Activated CD4-positive, alpha-beta T cell treated with anti-CD3 and anti-CD28 coated beads, Interleukin-2, Interleukin-6, amounts not matched to agents 100 ng/mL and 50 ng/mL, durations not matched to agents 16 hours and 8 hours (primary cell): ENCODE measurements at regions not wholly inside any gene's neighbourhood (a gene's known extent, or its start where the extent isn't known, plus 50 kb on each side); places are given as distances from the start of the nearest gene placed in this dataset.

Experiments used
- DNase-seq: peaks from one replicate; pipeline ENCODE4 v3.0.0-alpha.2; 2020

DNA sequence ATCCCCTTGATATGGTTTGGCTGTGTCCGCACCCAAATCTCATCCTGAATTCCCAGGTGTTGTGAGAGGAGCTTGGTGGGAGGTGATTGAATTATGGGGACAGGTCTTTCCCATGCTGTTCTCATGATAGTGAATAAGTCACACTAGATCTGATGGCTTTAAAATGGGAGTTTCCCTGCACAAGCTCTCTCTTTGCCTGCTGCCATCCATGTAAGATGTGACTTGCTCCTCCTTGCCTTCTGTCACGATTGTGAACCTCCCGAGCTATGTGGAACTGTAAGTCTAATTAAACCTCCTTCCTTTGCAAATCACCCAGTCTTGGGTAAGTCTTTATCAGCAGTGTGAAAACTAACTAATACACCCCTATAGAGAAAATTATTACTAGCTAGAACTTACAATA lies 959.5 kb upstream of the ADGRL2 start:
- DNase-seq: no peak

DNA sequence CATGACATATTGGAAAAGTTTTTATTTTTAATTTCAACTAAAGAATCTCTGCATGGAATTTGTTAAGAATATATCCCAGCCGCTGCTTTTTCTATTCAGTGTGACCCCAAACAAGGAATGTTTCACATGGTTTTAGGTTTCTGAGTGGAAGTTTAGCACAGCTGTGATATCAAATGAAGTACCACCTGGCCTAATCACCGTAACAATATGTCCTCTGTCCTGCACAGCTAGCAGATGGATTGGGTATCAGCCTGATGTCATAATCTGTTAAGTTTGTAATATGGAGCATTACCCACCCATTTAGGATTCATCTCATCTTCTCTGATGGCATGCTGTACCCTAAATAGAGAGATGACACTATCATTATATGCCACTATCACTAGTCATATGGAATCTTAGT lies 963.7 kb upstream of the ADGRL2 start:
- no peak for DNase-seq

DNA sequence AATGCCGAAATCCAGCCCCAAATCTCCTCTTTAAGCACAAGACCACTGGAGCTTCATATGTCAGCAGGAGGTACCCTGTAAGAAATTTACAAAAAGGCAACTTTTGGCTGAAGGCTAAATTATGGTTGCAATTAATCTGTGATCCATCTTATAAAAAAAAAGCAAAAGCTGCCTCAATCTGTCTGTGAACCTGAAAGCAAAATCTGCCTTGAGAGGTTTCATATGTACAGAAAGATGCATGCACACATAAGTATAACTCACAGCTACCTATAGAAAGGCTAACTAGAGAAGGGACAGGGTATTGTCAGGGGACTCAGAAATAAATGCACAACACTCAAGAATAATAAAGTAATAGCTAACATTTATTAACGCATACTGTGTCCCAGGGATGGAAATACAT lies 964.2 kb upstream of the ADGRL2 start:
- no peak for DNase-seq

DNA sequence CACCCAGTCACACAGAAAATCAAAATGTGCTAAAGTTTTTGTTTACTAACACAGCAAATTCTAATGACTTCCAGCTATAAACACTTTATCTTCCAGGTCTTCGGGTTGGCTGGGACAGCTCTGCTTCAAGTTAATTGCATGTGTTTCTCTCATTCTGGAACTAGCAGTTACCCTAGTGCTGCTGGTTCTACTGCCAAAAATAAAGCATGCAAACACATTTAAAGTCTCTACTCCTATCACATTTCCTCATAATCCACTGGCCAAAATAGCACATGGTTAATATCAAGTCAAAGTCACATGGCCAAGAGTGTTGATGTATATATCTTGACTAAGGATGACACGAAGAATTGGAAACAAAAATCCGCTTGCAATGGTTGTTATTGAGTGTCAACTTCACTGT lies 973.1 kb upstream of the ADGRL2 start:
- DNase-seq: no peak

DNA sequence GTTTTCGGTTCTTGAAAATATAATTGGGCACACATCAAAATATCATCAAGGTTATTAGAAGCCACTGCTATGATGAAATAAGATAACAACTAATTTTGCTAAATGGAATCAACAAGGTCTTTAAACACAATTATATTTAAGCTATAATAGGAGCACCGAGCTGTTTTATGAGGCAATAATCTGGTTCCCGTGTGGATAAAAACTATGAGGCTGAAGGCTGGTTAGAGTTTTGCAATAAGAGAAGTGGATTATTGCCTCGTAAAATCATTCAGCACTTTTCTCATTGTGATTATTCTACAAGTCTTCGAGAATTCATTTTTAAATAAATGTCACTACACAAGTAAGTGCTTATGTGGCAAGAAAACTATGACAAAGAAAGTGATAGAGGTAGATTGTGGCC lies 975.7 kb upstream of the ADGRL2 start:
- DNase-seq: no peak

DNA sequence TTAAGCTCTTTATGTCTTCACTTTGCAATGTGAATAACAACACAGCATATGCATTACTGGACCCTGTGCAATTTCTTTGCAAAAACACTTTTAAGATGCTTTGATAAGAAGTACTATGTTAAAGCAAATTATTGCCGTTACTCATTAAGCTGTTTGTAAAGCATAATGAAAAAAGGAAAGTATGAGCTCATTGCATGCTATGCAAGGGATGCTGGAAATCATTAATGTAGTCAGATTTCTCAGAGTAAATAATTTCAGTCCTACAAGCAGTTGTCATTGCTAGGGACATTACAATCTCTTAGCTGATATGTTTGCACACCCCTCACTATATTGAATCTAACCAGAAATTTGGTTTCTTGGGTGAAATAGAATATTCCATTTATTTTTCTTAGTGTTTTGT lies 982.5 kb upstream of the ADGRL2 start:
- DNase-seq: no peak

DNA sequence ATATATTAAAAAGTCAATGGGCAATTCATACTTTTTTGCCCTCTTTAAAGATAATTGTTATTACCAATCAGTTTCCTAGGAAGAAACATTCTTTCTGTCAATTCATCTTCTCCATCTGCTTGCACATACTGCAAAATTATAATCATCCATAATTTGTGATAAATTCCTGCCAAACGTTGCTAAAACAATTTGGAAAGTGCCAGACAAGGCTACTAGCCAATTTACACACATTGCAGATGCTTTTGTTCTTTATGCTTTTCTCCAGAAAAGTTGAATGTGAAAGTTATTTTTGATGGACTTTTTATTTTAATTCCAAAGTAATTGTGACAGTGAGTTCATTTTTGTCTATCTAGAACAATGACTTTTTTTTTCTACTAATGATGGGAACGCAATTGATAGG lies 992.8 kb upstream of the ADGRL2 start:
- DNase-seq: no peak

DNA sequence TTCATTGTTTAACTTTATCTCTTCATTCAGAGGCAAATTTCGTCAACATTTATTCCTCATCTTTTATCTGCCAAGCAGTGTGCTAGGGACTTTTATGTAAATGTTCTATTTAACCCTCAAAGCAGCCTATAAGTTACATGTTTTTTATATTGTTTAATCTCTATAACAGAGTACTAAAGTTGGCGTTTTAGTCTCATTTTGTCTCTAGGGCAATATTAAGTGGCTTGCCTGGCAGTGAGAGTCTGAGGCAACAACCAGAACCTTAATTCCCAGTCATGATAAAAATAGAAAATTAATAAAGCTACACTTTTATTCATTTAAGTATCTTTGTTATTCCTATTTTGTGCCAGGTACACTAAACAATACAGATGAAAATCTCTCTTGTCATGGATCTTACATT lies 994.3 kb upstream of the ADGRL2 start:
- DNase-seq: no peak

DNA sequence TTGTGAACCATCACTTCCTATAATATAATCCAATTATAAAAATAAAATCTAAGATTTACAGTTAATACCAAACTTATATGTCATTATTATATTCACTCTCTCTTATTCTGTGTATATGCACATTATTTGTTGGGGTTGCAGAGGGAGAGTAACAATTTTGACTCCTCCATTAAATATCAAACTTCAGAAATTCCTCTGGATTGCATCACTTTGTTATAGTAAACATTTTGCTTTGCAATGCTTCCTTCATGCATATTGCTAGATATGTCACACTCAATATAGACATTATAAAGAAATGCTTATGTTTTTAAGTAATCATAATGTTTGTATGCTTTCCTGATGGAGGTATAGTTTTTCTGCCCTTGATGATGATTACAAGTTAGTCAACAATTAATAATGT lies 999.0 kb upstream of the ADGRL2 start:
- no peak for DNase-seq

DNA sequence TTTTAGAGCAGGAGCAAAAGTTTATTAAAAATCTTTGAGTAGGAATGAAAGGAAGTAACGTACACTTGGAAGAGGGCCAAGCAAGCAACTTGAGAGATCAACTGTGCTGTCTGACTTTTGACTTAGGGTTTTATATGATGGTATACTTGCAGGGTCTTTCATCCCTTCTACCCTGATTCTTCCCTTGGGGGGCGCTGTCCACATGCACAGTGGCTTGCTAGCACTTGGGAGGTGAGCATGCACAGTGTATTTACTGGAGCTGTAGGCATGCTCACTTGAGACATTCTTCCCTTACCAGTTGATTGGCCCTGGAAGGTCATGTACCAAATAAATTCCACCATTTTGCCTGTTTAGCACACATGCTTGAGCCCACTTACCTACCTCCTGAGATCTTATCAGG lies 1001.3 kb upstream of the ADGRL2 start:
- no peak for DNase-seq

DNA sequence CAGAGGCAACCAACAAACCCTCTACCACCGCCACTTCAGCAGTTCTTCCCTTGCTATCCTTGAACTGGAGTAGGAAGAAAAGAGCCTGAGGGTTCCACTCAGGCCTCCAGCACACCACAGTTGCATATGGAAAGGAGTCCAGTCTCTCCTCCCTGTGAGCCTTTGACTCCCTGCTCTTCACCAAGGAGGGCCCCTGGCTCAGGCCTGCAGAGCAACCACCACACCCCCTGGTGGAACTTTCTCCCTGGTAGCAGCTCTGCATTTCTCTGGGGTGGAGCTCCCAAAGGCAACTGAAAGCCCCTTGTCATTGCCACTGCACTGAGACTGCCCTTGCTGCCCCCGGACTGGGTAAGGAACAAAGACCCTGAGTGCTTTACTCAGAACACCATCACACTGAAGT lies 1021.5 kb upstream of the ADGRL2 start:
- no peak for DNase-seq

DNA sequence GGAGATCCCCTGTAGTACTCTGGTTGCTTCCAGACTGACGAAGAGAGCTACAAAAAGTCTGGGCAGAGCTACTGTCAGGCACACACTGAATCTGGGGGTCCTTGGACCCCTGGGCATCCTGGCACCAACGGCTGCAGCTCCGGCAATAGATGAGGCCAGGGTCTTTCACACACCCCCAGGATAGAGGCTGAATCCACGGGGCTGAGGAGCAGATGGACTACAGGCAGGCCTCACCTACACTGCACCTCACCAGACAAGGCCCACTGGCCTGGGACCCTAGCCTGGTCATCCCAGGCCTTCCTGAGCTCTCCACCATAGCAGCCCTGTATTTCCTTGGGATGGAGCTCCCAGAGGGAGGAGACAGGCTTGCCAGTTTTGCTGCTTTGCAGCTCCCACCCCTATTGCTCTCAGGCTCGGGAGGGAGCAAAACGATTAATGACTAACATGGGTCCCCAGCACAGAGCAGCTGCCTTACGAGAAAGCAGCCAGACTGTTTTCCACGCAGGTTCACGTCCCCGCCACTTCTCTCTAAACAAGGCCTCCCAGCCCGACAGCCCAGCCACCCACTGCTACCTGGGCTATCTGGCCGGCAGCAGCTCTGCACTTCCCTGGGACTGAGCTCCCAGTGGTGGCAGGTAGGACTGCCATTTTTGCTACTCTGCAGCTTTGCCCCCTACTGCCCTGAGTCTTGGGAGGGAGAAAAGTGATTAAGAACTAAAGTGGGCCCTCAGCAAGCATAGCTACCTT lies 1022.5 kb upstream of the ADGRL2 start:
- DNase-seq: no peak

DNA sequence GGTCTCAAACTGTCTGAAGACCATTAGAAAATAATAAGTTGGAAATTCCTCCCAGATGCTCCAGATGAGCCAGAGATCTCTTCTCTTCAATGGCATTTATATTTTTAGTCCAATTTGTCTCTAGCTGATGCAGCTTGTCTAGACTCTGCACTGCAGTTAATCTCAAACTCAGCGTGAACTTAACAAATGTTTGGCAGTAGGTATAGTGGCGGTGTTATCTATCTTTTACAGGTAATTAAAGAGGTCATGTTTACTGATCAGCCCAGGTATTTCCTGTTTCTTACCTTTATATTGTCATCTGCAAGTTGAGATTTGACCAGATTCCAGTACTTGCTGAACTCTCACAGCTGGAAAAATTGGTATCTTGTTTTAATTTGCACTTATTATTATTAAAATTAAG lies 1024.5 kb upstream of the ADGRL2 start:
- no peak for DNase-seq

DNA sequence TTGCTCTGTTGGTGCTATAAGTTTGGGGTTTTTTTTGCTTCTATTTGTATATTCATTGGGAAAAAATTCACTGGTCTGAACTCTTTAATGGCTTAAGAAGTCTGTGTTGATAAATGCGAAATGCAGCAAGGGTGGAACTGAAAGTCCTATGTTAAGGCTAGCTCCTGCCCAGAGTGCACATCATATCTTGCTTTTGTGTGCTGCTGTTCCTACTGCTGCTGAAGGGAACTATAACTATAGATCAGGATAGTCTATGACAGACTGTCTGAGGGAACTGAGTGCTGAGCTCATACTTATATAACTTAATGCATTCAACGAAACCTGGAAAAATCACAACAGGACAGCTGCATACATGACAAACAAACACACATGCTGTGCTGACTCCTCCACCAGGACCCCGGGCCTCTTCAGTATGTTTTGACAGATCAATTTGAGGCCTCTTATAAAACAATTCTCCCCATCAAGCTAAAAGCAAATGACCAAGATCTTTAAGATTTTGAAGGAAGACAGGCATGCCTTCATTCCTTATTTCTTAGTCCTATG lies 1031.5 kb upstream of the ADGRL2 start:
- no peak for DNase-seq

DNA sequence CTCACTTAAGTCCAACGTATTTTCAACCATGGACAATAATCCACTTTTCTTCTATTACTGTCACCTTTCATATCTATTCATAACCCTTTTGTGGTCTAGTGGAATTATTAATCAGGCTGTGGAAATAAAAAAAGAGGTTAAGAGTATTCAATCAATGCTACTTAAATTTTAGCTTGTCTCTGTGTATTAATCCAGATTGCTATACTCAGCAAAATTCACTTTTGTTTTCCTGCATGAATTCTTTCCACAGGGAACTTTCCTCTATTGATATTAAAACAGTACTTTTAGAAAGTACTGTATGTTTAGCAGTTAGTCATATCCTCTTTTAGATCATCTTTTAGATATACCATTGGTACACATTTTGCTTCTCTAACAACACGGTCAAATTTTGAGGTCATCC lies 1033.0 kb upstream of the ADGRL2 start:
- DNase-seq: no peak

DNA sequence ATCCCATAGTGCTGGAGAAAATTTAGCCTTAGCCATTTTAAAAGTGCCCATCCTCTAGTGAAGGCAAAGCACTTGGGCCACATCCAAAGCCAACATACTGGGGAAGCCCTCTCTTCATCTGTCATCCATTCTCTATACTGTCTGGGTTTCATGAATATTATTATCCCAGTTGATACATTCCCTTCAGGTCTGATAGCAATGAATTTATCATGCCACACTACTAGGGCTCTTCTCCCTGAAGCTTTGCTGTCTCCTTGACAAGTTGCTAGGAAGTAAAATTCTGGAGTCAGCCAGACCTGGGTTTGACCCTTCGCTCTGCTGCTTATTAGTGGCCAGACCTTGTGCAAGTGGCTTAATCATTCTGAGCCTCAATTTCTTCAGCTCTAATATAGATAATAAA lies 1041.4 kb upstream of the ADGRL2 start:
- no peak for DNase-seq

DNA sequence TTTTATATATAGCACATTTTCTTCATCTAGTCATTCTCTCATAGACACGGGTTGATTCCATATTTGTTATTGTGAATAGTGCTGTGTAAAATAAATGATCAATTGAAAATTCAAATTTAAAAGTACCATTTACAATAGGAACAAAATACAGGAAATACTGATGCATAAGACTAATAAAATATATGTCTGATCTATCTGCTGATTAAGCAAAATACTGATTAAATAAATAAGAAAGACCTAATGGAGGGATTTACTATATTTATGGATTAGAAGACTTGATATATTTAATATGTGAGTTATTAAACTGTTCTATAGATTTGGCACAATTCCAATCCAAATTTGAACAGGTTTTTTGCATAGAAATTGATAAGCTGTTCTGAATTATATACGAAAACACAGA lies 1044.8 kb upstream of the ADGRL2 start:
- DNase-seq: no peak

DNA sequence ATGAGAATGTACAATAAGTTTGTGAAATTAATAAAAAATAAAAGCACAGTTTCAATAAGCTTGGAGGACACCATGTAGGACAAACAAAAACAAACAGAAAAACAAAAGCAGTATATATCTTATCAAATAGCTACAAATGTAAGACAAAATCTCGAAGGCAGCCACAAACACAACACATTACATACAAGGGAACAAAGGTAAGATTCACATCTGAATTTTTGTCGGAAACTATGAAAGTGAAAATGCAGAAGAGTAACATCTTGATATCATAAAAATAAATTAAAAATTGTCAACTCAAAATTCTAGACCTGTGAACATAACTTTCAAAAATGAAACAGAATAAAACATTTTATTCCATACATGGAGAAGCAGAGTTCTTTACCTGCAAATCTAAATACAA lies 1049.5 kb upstream of the ADGRL2 start:
- no peak for DNase-seq

DNA sequence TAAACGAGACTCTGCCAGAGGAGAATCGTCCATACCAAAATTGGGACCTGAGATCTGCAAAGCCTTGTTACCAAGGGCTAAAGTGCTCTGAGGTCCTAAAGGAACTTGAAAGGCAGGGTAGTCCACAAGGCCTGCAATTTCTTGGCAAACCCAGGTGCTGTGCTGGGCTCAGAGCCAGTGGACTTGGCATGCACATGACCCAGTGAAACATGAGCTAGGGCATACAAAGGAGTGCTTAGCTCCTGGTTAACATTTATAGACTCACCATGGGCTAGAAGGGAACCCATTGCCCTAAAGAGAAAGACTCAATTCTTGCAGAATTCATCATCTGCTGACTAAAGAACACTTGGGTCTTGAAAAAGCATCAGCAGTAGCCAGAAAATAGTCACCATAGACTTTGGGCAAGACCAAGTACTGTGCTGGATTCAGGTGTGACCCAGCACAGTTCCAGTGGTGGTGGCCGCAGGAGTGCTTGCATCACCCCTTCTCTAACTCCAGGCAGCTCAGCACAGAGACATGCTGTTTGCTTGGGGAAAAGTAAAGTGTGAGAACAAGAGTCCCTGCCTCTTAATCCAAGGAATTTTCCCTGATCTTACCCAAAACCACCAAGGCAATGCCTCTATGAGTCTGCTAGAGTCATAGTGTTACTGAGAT lies 1069.4 kb upstream of the ADGRL2 start:
- no peak for DNase-seq

DNA sequence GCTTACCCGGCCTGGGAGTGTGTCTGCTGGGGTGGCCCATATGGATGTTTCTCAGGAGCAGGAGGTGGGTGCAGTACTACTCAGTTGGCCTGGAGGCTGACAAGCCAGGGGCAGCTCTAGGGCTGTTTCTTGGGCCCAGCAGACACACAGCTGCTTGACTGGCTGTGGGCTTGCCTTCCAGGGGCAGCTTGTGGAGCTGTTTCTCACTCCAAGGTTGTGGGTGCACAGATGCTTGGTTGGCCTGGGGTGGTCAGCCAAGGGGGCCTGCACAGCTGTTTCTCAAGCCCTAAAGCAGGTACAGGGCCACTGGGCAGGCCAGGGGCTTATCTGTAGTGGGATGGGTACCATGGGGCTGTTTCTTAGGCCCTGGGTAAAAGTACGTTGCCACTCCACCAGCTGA lies 1078.1 kb upstream of the ADGRL2 start:
- DNase-seq: no peak

DNA sequence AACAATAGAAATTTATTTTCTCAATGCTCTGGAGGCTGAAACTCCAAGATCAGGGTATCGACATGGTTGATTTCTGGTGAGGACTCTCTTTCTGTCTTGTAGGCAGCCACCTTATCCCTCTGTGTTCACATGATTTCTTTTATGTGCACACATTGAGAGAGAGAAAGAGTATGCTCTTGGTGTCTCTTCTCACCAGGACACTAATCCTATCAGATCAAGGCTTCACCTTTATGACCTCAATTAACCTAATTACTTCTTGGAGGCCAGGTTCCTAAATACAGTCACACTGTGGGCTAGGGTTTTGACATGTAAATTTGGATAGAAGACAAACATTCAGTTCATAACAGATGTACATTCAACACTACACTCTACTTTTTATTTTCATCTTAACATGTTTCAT lies 1094.2 kb upstream of the ADGRL2 start:
- DNase-seq: no peak

DNA sequence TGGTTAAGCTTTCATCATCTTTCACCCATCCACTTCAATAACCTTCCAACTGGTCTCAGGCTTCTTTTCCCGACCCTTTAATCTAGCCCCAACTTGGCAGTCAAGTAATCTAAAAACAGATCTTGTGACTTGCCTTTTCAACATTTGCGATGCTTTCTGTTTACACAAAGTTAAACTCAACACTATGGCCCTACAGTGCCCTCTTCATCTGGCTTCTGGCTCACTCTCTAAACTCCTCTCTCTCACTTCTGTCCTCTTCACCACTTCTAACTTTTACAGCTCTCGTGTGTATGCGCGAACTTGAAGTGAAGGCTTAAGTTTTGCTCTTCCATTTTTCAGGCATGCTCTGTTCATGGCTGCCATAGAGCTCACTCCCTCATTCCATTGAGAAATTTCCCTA lies 1122.3 kb upstream of the ADGRL2 start:
- no peak for DNase-seq

DNA sequence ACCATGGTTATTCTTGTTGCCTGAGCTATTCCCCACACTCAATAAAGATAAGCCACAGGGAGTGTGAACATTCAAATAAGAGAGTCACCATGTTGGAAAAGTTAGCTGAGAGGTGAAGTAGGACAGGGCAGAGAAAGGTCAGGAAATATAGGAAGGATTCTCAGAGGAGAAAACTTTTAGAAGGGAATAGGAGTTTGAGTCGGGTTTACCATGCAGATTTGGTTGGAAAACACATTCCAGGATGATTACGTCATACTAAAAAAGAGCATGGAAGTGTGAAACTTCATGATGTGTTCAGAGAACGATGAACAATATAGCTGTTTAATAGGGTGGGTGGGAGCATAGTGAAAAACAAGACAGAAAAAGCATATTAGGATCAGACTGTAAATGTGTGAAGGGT lies 1125.3 kb upstream of the ADGRL2 start:
- no peak for DNase-seq

DNA sequence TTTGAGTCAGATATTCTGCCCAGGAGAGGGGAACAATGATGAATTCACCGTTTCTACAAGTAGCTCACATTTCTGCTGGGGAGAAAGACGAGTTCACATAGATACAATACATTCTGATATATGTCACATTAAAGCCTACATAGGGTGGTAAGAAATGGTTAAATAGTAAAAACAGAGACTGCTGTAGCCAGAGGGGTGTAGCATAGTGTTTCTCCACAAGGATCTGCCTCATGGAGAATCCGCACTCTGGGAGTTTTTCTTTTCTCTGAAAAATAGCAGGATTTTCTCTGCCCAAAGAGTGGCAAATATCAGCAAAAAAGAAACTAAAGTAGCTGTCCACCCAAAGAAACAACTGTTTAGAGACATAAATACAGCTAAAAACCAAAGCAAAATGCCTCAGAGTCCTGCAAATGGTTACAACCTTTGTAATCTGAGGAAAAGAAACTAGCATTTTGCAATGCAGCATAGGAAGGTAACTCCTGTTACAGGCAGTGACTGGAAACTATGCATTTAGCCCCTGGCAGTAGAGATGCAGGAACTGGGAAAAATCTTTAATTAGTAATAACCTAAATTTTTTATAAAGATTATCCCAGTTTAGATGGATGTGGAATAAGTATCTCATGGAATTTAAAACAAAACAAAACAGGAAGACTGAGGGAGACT lies 1126.7 kb upstream of the ADGRL2 start:
- DNase-seq: no peak
